GM06990 (cell line): ENCODE measurements at regions not wholly inside any gene's neighbourhood (a gene's known extent, or its start where the extent isn't known, plus 50 kb on each side); places are given as distances from the start of the nearest gene placed in this dataset.
"Not testable (repeated sequence)": the region's sequence is repeated elsewhere in the genome, so short reads cannot be mapped to it uniquely, and the experiment has no call there.

Experiments
- DNase-seq: peaks from one replicate; pipeline ENCODE4 v3.0.0-alpha.2; 2011; ENCODE audit not compliant: insufficient read length; ENCODE audit errors: extremely low read depth
- H3K27me3 ChIP-seq: replicated peaks from 2 replicates; pipeline ENCODE4 v1.6.0; 2011; ENCODE audit warnings: low read length; ENCODE audit not compliant: control insufficient read depth, insufficient read depth
- H3K36me3 ChIP-seq: 2 replicates; pipeline ENCODE4 v1.5.1; 2011; ENCODE audit warnings: low read length; ENCODE audit not compliant: control insufficient read depth, insufficient read depth
- H3K4me3 ChIP-seq: replicated peaks from 2 replicates; pipeline ENCODE4 v1.5.1; 2011; ENCODE audit warnings: low read depth, mild to moderate bottlenecking, control low read depth, low read length
- TF ChIP-seq, protein P1 (sequence below): IDR thresholded peaks from 2 replicates; pipeline ENCODE4 v1.5.1; 2011; ENCODE audit warnings: low read length, control low read depth, mild to moderate bottlenecking, inconsistent platforms; ENCODE audit not compliant: insufficient read depth, poor library complexity, severe bottlenecking

DNA sequence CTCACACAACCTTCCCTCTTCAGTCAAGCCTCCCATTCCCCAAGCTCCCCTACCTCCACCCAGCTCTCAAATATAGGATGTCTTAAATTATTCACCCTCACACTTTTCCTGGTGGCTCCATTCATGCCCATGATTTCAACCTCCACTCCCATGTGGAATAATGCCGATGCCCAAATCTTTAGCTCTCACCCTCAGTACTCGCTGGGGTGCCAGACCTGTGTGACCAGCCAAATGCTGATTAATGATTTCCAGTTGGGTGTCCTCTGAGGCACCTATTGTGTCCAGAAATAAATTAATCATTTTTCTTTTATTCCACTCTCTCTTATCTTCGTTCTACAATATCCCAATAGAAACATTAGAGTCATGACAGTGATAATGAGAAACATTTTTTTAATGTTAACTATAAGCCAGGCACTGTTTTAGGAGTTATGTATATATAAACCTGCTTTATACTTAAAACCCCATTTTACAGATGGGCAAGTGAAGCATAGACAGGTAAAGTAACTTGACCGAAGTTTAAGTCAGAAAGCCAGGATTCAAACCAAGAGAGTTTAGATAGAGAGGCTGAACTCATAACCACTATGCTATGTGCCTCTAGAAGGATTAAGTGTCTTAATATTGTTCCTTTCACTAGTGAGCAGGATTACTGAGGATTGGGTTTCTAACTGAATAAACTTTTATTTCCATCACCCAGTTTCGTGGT lies 209.7 kb downstream of the DUSP10 start:
- TF ChIP-seq, protein P1, sequence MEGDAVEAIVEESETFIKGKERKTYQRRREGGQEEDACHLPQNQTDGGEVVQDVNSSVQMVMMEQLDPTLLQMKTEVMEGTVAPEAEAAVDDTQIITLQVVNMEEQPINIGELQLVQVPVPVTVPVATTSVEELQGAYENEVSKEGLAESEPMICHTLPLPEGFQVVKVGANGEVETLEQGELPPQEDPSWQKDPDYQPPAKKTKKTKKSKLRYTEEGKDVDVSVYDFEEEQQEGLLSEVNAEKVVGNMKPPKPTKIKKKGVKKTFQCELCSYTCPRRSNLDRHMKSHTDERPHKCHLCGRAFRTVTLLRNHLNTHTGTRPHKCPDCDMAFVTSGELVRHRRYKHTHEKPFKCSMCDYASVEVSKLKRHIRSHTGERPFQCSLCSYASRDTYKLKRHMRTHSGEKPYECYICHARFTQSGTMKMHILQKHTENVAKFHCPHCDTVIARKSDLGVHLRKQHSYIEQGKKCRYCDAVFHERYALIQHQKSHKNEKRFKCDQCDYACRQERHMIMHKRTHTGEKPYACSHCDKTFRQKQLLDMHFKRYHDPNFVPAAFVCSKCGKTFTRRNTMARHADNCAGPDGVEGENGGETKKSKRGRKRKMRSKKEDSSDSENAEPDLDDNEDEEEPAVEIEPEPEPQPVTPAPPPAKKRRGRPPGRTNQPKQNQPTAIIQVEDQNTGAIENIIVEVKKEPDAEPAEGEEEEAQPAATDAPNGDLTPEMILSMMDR, result no peak
- no peak for DNase-seq
- H3K27me3 ChIP-seq, result no peaks in the 10 kb centered on the region
- no peak overlapping the region for H3K4me3 ChIP-seq
- H3K36me3 ChIP-seq, result no peaks in the 10 kb centered on the region

- no peak for DNase-seq
- Histone ChIP-seq H3K36me3 (no peaks in the 10 kb centered on the region), H3K27me3 (no peaks in the 10 kb centered on the region; the same call in 1 of the 2 replicates), H3K4me3 (no peak overlapping the region)
- TF ChIP-seq, protein P1, result no peak
These were observed 200.6 kb downstream of the DUSP10 start for GRCh38 chr1:221541296-221541695.

- no peaks in the 10 kb centered on the region for H3K36me3 ChIP-seq
- no peak overlapping the region for H3K4me3 ChIP-seq
- no peaks in the 10 kb centered on the region for H3K27me3 ChIP-seq
- TF ChIP-seq, protein P1, result peak; percentile 53
- no peak for DNase-seq
These were observed 198.3 kb downstream of the DUSP10 start for GRCh38 chr1:221543529-221544120.

GRCh38 chr1:221548942-221549341 lies 192.9 kb downstream of the DUSP10 start:
- H3K27me3 ChIP-seq, result no peaks in the 10 kb centered on the region
- no peak for DNase-seq
- no peaks in the 10 kb centered on the region for H3K36me3 ChIP-seq
- no peak overlapping the region for H3K4me3 ChIP-seq
- TF ChIP-seq, protein P1, result no peak

DNA sequence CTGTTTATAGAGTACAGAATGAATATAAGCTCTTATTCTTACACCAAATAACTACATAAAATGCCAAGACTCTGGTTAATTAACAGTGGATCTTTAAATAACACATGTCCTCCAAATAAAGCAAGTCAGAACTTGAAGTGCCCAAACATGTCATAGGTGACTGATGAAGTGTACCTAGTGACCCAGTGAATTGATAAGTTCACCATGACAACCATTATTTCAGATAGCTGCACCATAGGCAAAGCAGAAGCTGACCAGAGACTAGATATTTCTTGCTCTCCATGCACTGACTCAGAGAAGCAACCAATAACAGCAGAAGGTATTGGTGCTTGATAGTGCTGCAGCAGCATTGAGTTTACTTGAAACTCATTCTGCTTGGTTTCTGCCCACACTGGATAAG lies 192.1 kb downstream of the DUSP10 start:
- TF ChIP-seq, protein P1, result no peak
- H3K36me3 ChIP-seq, result no peaks in the 10 kb centered on the region
- no peak for DNase-seq
- H3K4me3 ChIP-seq, result no peak overlapping the region
- H3K27me3 ChIP-seq, result no peaks in the 10 kb centered on the region

GRCh38 chr1:221552792-221553191 lies 189.1 kb downstream of the DUSP10 start:
- H3K27me3 ChIP-seq, result not testable (repeated sequence)

More at GRCh38 chr1:221552792-221553191, 189.1 kb downstream of the DUSP10 start:
- not testable (repeated sequence) for H3K36me3 ChIP-seq, DNase-seq, H3K4me3 ChIP-seq
